A549 (cell line): ENCODE measurements at regions not wholly inside any gene's neighbourhood (a gene's known extent, or its start where the extent isn't known, plus 50 kb on each side); places are given as distances from the start of the nearest gene placed in this dataset.

Source experiments
- BHLHE40 ChIP-seq: IDR thresholded peaks from 2 replicates; pipeline ENCODE4 v1.6.1; 2012; ENCODE audit warnings: low read depth, low read length, inconsistent platforms
- EP300 ChIP-seq, 2 experiments: fragments of >200 bp; sonication (Bioruptor Twin); formaldehyde crosslinking; IDR thresholded peaks; 2 replicates in 1 of 2; 3 replicates in 1 of 2; pipeline ENCODE4 v1.6.1; 2016 to 2017
- JUN ChIP-seq, 2 experiments: fragments of >200 bp; sonication (Bioruptor Twin); formaldehyde crosslinking; IDR thresholded peaks; 2 replicates in 1 of 2; 3 replicates in 1 of 2; pipeline ENCODE4 v1.6.1; 2016 to 2017
- KDM1A ChIP-seq: fragments of 200-600 bp; sonication (generic); IDR thresholded peaks from 2 replicates; pipeline ENCODE4 v1.6.1; 2016; ENCODE audit warnings: low read depth, mild to moderate bottlenecking
- MAZ ChIP-seq: fragments of 150-350 bp; IDR thresholded peaks from 2 replicates; pipeline ENCODE4 v1.6.1; 2014; ENCODE audit warnings: antibody characterized with exemption, low read depth, low read length, borderline replicate concordance
- NR3C1 ChIP-seq: fragments of >200 bp; sonication (Bioruptor Twin); formaldehyde crosslinking; IDR thresholded peaks from 3 replicates; pipeline ENCODE4 v1.6.1; 2017
- POLR2A ChIP-seq: IDR thresholded peaks from 2 replicates; pipeline ENCODE4 v1.6.1; 2012; ENCODE audit warnings: mild to moderate bottlenecking, low read length
- RNF2 ChIP-seq: fragments of 200-600 bp; sonication (generic); IDR thresholded peaks from 2 replicates; pipeline ENCODE4 v1.6.1; 2016; ENCODE audit warnings: low read depth, mild to moderate bottlenecking, antibody characterized with exemption, moderate library complexity, borderline replicate concordance
- TF ChIP-seq, protein P1 (sequence below): fragments of >200 bp; sonication (Bioruptor Twin); formaldehyde crosslinking; IDR thresholded peaks from 3 replicates; pipeline ENCODE4 v1.5.1; 2016
- TF ChIP-seq, protein P2 (sequence below): fragments of 200-600 bp; sonication (generic); IDR thresholded peaks from 2 replicates; pipeline ENCODE4 v1.6.1; 2016; ENCODE audit warnings: antibody characterized with exemption, mild to moderate bottlenecking, moderate library complexity
- TF ChIP-seq, protein P3 (sequence below): IDR thresholded peaks from 2 replicates; pipeline ENCODE4 v1.6.1; 2012

DNA sequence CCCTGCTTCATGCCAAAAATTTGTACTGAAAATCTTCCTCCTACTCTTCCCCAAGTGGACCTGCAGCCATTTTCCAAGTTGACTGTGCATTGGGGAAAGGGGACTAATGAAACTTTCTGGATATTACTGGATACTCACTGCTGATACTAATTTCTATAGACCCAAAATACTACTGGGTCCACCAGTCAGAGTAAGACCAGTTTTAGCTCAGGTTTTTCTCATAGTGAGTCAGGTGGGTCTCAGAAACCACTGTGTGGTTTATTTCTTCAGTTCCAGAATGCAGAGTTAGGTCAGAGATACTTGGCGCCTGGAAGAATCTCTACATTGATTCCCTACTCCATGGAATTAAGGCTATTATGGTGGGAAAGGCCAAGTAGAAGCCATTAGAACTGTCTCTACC lies 274.8 kb upstream of the SYNCRIP start:
- TF ChIP-seq BHLHE40 (no peak), MAZ (no peak), JUN (IDR thresholded peaks at IDR 0.05) (no peak), RNF2 (no peak), NR3C1 (no peak), EP300 (IDR thresholded peaks at IDR 0.05) (no peak), KDM1A (no peak), POLR2A (no peak)
- TF ChIP-seq, protein P1, sequence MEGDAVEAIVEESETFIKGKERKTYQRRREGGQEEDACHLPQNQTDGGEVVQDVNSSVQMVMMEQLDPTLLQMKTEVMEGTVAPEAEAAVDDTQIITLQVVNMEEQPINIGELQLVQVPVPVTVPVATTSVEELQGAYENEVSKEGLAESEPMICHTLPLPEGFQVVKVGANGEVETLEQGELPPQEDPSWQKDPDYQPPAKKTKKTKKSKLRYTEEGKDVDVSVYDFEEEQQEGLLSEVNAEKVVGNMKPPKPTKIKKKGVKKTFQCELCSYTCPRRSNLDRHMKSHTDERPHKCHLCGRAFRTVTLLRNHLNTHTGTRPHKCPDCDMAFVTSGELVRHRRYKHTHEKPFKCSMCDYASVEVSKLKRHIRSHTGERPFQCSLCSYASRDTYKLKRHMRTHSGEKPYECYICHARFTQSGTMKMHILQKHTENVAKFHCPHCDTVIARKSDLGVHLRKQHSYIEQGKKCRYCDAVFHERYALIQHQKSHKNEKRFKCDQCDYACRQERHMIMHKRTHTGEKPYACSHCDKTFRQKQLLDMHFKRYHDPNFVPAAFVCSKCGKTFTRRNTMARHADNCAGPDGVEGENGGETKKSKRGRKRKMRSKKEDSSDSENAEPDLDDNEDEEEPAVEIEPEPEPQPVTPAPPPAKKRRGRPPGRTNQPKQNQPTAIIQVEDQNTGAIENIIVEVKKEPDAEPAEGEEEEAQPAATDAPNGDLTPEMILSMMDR, result no peak
- TF ChIP-seq, protein P2, sequence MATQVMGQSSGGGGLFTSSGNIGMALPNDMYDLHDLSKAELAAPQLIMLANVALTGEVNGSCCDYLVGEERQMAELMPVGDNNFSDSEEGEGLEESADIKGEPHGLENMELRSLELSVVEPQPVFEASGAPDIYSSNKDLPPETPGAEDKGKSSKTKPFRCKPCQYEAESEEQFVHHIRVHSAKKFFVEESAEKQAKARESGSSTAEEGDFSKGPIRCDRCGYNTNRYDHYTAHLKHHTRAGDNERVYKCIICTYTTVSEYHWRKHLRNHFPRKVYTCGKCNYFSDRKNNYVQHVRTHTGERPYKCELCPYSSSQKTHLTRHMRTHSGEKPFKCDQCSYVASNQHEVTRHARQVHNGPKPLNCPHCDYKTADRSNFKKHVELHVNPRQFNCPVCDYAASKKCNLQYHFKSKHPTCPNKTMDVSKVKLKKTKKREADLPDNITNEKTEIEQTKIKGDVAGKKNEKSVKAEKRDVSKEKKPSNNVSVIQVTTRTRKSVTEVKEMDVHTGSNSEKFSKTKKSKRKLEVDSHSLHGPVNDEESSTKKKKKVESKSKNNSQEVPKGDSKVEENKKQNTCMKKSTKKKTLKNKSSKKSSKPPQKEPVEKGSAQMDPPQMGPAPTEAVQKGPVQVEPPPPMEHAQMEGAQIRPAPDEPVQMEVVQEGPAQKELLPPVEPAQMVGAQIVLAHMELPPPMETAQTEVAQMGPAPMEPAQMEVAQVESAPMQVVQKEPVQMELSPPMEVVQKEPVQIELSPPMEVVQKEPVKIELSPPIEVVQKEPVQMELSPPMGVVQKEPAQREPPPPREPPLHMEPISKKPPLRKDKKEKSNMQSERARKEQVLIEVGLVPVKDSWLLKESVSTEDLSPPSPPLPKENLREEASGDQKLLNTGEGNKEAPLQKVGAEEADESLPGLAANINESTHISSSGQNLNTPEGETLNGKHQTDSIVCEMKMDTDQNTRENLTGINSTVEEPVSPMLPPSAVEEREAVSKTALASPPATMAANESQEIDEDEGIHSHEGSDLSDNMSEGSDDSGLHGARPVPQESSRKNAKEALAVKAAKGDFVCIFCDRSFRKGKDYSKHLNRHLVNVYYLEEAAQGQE, result no peak
- TF ChIP-seq, protein P3, sequence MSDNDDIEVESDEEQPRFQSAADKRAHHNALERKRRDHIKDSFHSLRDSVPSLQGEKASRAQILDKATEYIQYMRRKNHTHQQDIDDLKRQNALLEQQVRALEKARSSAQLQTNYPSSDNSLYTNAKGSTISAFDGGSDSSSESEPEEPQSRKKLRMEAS, result no peak
